NCI-H1694 treated with DMSO at 0.1 percent for 48 hours (cell line): ENCODE measurements at regions not wholly inside any gene's neighbourhood (a gene's known extent, or its start where the extent isn't known, plus 50 kb on each side); places are given as distances from the start of the nearest gene placed in this dataset.
A peak's percentile ranks its signal among the peaks of the same experiment; 100 is the strongest.

Source experiments
- DNase-seq: peaks from one replicate; lab custom pipeline; 2025; lab: John Stamatoyannopoulos, UW

DNA sequence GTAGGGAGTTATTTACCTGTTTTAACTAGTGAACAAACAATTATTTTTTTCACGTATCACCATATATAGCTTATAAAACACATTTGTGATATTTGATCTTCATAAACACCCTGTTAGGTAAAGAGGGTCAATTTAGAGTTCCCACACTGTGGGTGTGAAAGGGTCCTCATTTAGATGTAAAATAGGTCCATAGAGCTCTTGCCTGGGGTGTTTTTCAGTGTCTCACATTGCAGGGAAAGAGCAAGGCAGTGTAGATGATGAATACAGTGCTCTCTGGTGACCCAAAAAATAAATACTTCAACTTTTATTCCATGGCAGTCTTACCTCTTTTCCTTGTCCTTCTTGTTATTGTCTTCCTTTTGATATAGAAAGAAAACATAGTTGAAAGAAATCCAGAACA lies 403.2 kb upstream of the SGCD start:
- no peak for DNase-seq

DNA sequence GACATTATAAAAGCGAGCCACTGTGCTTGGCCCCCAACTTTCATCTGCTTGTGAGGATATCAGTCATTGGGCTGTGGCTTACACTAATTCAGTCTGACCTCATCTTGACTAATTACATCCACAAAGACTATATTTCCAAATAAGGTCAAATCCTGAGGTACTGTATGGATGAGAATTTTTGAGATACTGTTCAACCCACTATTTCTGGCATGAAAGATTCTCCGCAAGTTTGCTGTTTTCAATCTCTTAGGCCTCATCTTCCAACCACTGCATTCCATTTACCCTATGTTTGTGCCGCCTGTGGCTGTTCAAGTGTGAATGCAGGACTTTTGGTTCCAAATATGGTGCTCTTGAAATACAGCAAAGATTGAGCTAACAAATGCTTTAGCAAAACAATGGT lies 400.9 kb upstream of the SGCD start:
- no peak for DNase-seq

DNA sequence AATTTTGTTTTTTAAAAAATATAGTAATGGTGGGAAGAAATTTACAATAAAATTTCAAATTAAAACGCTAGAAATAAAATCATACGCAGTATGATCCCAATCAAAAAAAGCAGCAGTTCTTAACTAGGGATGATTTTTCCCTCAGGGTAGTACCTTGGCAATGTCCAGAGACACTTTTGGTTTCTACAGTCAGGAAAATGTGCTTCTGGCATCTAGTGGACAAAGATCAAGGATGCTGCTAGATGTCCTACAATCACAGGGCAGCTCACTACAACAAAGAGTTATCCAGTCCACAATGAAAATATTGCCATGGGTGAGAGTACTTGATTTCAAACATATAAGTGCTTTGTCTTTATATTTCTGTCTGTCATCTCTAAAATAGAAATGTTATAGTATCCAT lies 400.2 kb upstream of the SGCD start:
- DNase-seq = no peak

DNA sequence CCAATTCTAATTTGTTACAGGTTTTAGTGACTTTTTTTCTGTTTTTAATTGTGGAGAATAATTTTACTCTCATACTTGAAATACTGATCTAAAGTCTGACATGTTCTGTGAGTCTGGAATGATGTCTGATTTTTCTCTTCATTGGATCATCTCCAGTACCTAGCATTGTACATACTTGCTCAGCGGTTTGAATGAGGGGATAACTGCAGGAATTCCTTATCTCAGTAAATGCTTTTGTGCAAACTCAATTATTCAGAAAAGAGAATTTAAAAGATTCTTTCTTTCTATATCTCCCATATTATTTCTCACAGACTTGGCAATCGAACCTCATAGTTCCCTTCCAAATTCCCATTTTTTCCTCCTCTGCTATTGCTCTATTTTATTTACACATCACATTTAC lies 397.9 kb upstream of the SGCD start:
- no peak for DNase-seq

DNA sequence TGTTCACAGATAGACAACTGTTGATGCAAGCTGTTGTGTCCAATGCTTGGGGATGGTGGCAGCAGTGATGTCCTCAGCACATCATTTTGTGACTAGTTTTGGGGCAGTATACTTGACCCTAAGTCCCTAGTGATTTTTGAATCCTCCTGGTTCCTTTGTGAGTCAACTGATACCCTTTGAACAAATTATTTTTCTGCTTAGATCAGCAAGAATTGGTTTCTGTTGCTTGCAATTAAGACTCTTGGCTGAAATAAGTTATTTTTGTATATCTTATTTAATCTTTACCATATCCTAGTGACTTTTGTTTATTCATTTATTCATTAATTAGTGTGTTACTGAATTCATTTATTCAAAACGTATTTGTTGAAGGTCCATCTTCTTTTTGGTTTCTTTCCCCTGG lies 392.0 kb upstream of the SGCD start:
- DNase-seq = no peak

DNA sequence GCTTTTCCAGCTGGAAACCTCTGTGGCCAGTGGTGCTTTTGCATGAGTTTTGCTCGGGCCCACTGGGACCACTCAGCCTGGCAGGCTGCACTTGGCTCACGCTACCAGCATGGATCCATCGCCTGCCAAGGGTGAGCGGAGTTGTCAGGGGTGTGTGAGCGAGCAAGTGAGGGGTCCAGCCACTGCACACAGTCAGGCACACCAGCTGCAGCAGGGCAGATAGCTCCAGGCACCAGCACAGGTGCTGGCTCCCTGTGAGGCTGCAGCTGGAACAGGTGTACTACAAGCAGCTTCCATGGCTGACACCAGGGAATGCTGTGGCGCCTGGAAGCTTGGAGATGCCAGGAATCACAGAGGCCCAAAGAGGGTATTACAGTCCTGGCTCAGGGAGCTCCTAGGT lies 391.2 kb upstream of the SGCD start:
- no peak for DNase-seq

DNA sequence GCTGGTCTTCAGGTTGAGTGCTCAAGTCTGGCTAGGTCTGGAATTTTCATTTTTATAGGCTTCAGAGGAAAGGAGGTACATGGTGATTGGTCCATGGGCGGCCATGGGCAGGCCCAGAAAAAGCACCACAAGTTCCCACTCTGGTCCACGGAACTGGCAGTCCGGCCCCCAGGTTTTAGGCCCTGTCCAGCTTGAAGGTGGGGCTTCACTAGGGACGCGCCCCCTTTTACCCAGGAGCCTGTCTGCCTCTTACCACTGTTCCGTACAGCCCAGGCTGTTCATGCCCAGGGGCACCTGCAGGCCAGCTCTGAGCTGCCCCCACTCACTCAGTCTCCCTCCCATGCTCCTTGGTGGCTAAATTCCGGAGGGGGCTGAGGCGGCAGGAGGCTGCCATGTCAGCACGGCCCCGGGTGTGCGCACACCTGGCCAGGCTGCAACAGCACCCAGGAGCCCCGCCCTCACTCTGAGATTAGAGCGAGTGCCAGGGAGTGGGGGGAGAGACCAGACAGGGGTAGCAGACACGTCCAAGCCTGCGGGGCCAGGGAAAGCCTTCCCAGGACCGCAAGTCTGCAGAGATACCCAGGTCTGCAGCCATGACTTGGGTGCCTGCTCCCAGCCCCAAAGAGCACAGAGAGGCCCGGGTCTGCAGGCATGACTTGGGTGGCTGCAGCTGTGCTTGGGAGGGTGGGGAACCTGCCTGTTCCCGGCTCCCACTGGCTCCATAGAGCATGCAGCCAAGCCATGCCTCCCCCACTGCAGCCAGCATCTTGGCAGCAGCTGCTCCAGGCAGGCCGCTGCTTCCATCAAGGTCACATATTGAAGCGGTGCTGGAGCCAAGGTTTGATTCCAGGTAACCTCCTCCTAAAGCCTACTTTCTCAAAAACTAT lies 390.2 kb upstream of the SGCD start:
- no peak for DNase-seq

DNA sequence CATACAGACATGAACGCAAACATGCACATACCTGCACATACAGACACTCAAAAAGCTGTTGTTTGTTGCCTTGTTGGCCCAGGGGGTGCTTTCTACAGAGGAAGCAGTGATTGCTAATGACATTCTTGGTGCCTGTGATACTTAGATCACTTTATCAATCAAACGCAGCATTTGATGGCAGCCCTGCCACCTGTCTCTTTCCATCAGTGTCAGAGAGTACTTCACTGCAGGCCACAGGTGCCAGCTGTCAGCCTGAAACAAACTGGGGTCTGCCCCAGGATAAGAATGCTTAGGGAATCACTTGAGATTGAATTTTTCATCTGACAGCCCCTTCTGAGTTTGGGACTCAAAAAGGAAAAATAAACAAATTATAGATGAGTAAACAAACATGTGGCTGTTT lies 388.9 kb upstream of the SGCD start:
- DNase-seq = no peak

DNA sequence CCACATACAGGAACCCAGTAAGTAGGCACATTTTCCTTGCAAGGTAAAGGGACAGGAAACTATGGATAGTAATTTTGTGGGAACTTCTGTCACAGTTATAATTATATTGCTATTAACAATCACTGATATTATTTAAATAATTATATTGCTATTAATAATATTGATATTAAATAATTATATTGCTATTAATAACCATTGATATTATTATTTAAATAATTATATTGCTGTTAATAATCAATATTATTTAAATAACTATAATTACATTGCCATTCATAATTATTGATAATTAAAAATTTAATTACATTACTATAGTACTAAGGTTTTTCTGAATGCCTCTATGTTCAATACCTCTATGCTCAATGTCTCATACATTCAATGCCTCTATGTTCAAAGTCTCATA lies 385.6 kb upstream of the SGCD start:
- DNase-seq = no peak

DNA sequence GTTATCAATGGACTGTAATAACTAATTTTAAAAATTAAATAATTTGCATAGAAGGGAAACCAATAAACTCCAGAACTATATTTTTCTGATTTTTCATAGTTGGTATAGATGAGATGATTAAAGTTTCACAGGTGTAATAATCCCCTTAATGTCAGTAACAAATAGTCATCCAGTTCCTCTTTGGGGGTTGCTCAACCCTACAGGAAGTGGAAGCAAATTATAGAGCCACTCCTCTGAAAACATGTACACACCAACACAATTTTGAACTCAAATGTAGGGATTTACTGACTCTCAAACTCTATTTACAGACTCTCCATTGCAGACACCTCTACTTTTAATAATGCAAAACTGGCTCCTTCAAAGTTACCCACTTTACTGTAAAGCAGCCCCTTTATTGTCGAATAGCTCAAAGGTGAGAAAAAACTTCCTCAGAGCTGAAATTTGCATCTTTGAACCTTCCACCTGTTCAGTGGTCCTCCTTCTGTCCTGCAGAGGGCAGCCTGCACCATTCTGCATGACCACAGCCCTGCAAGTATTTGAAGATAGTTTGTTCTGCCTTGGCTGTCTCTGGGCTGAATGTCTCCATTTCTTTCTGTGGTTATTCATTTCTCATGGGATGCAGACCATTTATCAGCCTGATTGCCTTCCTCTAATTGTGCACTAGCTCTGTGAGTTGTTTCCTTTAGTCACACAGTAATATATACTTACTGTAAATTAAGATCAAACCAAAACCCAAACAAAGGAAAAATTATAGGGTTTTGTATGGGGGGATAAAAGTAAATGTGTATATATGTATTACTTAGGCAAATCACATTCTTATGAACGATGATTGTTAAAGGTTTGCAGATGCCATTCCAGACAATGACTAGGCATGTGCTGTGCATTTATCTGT lies 383.2 kb upstream of the SGCD start:
- peak; percentile 27 for DNase-seq

DNA sequence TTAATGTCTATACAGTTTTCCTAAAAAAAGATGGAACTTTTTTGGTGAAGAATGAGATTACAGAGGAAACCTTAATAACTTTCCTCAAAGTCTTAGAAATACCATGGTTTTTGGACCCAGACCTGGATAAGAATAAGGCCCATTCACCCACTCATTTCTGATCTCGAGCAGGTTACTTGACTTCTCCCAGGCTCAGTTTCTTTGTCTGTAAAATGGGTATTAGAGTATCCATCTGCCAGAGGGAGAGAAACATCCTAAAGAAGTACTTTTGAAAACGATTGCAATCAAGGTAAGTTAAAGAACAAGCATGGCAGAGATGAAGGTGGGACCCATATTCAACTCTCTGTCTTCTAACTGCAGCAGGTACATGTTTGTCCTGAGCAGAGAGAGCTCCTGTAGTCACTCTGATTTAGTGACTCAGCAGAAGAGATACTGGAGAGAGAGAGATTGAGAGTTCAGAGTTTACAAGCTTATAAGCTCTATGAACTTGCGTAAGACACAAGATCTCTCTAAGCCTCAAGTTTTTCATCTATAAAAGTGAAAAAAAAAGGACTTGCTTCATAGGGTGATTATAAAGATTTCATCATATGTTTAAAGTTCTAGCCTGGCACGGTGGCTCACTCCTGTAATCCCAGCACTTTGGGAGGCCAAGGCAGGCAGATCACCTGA lies 379.4 kb upstream of the SGCD start:
- DNase-seq = no peak

DNA sequence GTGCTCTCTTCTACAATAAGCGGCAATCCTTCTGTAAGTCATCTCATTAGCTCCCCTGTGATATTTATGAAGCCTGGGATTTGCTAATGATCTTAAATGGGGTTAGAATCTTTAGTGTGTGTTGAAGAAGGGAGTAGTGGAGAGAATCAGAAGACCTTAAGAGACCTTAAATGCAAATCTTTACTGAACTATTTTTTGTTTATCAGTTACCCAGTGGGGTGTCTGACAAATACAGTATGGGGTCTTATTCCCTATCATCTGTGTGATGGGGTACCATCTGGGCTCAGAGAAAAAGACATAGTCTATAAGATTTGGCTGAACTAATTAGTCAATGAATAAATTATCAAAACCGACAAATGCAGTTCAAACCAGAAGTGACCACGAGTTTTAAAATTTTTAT lies 378.4 kb upstream of the SGCD start:
- DNase-seq = no peak

DNA sequence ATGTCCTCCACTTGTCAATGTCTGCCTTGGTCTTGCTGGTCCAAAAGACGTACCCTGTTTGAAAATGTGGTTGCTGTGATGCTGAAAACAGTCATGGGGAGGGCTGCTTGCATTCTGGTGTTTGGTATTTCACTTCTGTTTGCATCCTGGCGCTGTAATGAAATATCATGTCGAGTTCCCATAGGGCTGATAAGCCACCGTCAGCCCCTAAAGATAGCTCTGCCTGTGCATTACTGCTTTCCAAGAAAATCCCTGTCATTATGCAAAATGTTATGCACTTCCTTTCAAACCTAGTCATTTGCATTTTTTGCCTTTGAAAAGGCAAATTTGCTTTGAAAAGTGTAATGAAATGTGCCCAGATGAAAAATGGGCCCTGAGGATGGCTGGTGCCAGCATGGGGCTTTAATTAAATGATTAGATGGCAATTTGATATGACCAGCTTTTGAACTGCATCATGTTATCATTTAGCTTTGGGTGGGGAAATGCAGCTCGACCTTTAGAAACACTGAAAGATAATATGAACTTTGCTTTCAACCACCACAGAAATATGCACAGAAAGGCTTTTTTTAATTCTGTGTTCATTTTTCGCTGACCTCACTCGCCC lies 374.4 kb upstream of the SGCD start:
- no peak for DNase-seq

DNA sequence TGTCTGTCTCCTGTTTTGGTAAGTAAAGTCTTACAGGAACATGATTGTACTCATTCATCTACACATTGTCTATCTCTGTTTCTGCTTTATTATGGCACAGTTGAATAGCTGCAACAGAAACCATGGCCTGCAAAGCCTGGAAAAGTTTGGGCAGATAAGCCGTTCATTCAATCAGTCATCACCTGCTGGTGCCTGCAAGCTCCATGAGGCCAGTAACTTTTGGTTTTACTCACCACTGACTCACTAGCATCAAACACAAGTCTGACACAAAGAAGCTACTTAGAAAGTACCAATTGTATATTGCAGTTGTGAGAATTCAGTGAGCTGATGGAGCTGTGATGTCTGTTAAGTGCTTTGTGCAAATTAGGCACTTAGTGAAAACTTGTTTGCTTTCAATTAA lies 373.6 kb upstream of the SGCD start:
- no peak for DNase-seq

DNA sequence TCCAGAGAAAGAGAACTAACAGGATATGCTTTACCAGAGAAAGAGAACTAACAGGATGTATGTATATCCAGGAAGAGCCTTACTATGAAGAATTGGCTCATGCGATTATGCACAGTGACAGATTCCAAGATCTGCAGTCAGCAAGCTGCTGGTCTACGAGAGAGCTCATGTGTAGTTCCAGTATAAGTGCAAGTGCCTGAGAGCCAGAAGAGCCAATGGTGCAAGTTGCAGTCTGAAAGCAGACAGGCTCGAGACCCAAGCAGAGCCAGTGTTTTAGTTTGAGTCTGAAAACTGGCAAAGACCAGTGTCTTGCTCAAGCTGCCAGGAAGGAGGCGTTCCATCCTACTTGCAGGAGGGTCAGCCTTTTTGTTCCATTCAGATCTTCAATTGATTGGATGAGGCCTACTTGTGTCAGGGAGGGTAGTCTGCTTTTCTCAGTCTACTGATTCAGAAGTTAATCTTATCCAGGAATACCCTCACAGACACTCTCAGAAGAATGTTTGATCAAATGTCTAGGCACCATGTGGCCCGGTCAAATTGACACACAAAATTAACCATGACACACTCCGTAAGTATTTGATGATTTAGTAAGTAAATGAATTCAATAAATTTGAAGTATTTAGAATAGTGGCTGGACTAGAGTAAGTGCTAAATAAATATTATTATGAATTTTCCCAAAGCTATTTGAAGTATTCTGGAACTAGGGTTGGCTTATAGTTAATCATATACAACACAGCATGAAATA lies 372.1 kb upstream of the SGCD start:
- DNase-seq = no peak

DNA sequence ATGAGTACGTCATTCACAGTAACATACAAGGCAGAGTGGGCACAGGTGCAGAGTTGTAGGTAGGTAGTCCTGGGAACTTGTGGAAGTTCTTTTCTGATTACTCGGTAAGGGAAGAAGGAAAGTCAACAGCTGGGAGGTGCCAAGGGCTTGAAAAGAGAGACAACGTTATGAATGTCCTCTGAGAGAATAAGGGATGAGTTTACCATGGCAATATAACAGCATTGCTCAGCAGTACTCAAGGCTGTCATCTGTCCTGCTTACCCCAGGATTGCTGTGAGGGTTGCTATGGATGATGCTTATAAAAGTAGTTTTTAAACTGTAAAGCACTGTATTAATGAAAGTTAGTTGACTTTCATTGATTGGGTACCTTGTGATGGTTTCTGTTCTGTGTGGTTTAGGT lies 369.1 kb upstream of the SGCD start:
- DNase-seq = no peak

DNA sequence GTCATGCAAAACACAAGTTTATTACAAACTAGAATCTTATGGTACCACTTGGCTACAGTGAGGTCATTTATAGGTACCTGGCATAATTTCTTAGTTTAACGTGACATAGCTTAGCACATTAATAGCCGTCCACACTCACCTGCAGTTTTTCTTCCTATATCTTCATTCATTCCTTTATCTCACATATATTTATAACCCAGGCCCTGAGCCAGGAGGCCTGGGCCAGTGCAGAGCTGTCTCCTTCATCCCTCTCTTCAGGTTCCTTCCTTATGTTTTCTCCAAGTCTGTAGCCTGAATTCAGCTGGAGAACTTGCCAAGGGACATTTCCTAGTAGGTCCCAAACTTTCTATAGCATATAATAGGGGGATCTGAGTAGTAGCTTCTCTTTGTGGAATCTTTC lies 367.9 kb upstream of the SGCD start:
- no peak for DNase-seq

DNA sequence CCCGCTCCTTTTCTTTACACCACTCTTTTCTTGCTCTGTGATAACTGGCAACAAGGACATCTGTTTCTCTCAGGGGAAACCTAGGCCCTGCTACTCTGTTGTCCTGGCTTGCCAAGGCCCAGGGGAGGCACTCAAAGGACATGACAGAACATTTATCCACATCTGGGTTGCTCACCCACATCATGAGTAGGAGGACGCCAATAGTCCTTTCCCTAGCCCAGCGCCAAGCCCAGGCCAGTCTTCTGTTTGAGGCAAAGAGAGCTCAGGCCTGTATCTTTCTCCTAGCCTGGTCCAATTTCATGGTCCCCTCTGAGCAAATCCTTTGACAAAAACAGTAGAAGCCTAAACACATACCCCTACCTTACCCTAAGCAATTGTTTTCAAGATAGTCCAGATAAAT lies 366.8 kb upstream of the SGCD start:
- no peak for DNase-seq

DNA sequence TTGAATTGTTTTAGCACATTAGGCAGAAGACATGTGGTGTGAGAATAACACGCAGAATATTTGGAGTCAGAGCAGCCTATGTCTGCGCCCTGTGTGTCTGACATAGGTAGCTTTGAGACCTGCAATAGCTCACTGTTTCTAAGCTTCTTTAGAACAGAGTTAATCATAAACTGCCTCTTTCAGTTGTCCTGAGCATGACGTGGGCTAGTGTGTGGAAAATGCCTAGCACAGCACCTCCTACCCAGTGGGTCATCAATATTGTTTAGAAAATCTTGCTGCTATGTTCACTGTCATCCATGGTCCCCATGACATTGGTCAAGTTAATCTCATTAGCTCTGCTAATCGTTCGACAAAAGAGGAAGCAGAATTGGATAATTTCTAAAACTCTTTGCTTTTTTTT lies 357.4 kb upstream of the SGCD start:
- no peak for DNase-seq

DNA sequence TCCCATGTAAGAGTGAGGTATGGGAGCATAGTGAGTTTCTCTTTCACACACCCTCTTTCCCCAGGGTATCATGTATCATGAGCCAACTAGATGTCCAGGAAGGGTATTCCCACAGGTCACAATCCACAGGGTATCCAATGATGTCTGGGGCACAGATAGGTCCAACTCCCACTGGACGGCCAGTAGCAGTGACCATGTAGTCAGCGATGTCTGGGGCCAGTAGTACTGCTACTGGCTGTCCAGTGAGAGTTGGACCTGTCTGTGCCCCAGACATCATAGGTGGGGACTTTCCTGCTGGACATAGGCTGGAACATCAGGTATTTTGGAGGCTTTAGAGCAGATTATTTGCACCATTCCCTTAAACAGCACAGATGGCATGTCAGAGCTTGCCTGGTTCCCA lies 352.6 kb upstream of the SGCD start:
- no peak for DNase-seq

DNA sequence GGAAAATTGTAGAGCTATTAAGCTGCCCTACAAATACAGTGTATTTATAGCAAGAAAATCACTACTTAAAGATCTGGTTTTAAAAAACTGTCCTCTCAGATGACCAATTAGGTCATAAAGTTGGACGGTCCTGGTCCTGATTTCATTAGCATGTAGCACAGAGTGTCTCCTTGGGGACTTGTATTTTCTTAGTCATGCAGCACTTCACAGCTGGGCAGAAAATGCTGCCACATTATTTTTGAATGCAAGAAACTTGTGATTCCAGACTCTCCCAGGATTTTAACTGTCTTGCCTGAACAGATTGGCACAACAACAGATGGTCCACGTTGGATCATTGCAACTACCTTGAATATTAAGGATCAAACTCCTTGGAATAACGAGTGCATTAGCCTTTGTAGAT lies 348.1 kb upstream of the SGCD start:
- DNase-seq = peak; percentile 9

DNA sequence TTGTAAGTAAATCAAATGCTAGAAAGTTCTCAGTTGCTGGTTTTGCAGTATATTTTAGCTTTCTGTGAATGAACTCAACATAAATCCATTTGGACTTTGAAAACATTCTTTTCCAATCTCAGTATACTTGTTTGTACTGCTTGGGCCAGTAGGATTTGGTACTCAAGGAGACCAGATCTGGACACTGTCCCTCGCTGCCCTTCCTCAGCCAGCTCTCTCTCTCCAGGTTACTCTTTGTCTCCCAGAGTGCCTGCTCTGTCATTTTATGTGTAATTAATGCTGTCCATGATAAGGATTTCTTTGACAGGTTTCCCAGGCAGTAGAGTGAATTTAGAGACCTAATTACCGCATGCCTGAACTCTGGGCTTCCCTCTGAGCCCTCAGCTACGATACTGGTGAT lies 344.6 kb upstream of the SGCD start:
- no peak for DNase-seq
